MCF 10A (cell line): ENCODE measurements at regions not wholly inside any gene's neighbourhood (a gene's known extent, or its start where the extent isn't known, plus 50 kb on each side); places are given as distances from the start of the nearest gene placed in this dataset.

Experiments
- BruUV-seq: library from RNA; stranded (reverse); fragments of 400-500 nt; replicated peaks from 2 replicates; lab custom pipeline; 2021; lab: Mats Ljungman, UMichigan
- CTCF ChIA-PET: fragments of 300-600 bp; sonication (Branson Sonifier 250); formaldehyde crosslinking; extraction: SDS; loops from one replicate; lab custom pipeline; 2021; ENCODE audit warnings: antibody characterized with exemption, inconsistent platforms; lab: Yijun Ruan, JAX
- POLR2A ChIA-PET: fragments of 300-600, 350-650 bp; sonication (Branson Sonifier 250); formaldehyde crosslinking; extraction: SDS; loops from one replicate; lab custom pipeline; 2020; ENCODE audit warnings: antibody characterized with exemption, inconsistent platforms; lab: Yijun Ruan, JAX
- DNase-seq: peaks from one replicate; pipeline ENCODE4 v3.0.0-alpha.2; 2018; ENCODE audit not compliant: unreplicated experiment
- H3K27ac Mint-ChIP-seq: one replicate; pipeline ENCODE4 v1.8.0; 2022; ENCODE audit warnings: mild to moderate bottlenecking, low read depth, mixed read lengths; ENCODE audit not compliant: unreplicated experiment
- H3K27me3 Mint-ChIP-seq: one replicate; pipeline ENCODE4 v1.8.0; 2022; ENCODE audit warnings: mixed read lengths; ENCODE audit not compliant: insufficient read depth, unreplicated experiment
- H3K36me3 Mint-ChIP-seq: one replicate; pipeline ENCODE4 v1.8.0; 2022; ENCODE audit warnings: mild to moderate bottlenecking, moderate library complexity, mixed read lengths; ENCODE audit not compliant: insufficient read depth, unreplicated experiment
- H3K4me1 Mint-ChIP-seq: one replicate; pipeline ENCODE4 v1.8.0; 2022; ENCODE audit warnings: mixed read lengths; ENCODE audit not compliant: insufficient read depth, unreplicated experiment
- H3K4me3 Mint-ChIP-seq: one replicate; pipeline ENCODE4 v1.8.0; 2022; ENCODE audit warnings: mild to moderate bottlenecking, moderate library complexity, mixed read lengths; ENCODE audit not compliant: unreplicated experiment
- H3K9me3 Mint-ChIP-seq: one replicate; pipeline ENCODE4 v1.8.0; 2022; ENCODE audit warnings: mixed read lengths; ENCODE audit not compliant: unreplicated experiment
- intact Hi-C: fragments of 100-400 bp; cut with micrococcal nuclease; formaldehyde crosslinking; loops from 2 replicates; pipeline ENCODE4 v1.14.1; 2022
- TF ChIP-seq, protein P1 (sequence below): fragments of 200-600 bp; IDR thresholded peaks from one replicate; pipeline ENCODE4 v1.8.0; 2022; ENCODE audit warnings: antibody characterized with exemption, mild to moderate bottlenecking; ENCODE audit not compliant: unreplicated experiment

GRCh38 chr15:47409600-47409999 is 307.7 kb upstream of the SEMA6D start:
- TF ChIP-seq, protein P1, sequence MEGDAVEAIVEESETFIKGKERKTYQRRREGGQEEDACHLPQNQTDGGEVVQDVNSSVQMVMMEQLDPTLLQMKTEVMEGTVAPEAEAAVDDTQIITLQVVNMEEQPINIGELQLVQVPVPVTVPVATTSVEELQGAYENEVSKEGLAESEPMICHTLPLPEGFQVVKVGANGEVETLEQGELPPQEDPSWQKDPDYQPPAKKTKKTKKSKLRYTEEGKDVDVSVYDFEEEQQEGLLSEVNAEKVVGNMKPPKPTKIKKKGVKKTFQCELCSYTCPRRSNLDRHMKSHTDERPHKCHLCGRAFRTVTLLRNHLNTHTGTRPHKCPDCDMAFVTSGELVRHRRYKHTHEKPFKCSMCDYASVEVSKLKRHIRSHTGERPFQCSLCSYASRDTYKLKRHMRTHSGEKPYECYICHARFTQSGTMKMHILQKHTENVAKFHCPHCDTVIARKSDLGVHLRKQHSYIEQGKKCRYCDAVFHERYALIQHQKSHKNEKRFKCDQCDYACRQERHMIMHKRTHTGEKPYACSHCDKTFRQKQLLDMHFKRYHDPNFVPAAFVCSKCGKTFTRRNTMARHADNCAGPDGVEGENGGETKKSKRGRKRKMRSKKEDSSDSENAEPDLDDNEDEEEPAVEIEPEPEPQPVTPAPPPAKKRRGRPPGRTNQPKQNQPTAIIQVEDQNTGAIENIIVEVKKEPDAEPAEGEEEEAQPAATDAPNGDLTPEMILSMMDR: no peak
- Mint-ChIP-seq H3K27ac (peak overlapping the region; percentile 42), H3K9me3 (no peaks in the 10 kb centered on the region), H3K36me3 (no peaks in the 10 kb centered on the region), H3K27me3 (peaks cover 8% of the 10 kb centered on the region), H3K4me1 (no peaks in the 10 kb centered on the region), H3K4me3 (no peak overlapping the region)
- POLR2A ChIA-PET: interaction anchor here (1.0 kb wide), 1 partner anchor 8 kb away, joined by 3 read pairs; no protein-coding TSS in a partner anchor
- CTCF ChIA-PET: interaction anchor here (0.7 kb wide), 1 partner anchor 108 kb away, joined by 4 read pairs; no protein-coding TSS in a partner anchor
- BruUV-seq: no TSS peak
- no peak for DNase-seq
- intact Hi-C loops: no loop called here

DNA sequence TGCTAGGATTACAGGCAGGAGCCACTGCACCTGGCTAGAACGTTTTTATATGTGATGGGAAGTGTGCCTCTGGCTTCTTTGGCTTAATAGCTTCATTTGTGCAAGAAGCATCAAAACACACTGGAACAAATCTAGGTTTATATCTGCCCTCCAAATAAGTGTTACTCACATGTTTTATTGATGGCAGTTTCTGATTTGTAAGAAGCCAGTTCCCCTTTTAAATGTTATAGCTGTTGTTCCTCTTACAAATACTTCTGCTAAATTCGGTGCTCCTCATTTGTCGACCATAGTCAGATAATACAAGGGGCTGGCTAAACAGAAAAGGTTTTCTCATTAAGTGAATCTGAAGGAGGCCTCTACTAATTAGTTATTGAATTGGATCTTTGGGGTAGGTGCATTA is 307.1 kb upstream of the SEMA6D start:
- no peak for DNase-seq
- POLR2A ChIA-PET: interaction anchor here (1.0 kb wide), 1 partner anchor 9 kb away, joined by 3 read pairs; no protein-coding TSS in a partner anchor
- CTCF ChIA-PET: no interaction called here
- Mint-ChIP-seq H3K4me1 (no peaks in the 10 kb centered on the region), H3K27me3 (peaks cover 2% of the 10 kb centered on the region), H3K27ac (no peak overlapping the region), H3K36me3 (no peaks in the 10 kb centered on the region), H3K9me3 (no peaks in the 10 kb centered on the region), H3K4me3 (no peak overlapping the region)
- TF ChIP-seq, protein P1: no peak
- no TSS peak for BruUV-seq
- intact Hi-C loops: no loop called here

- Mint-ChIP-seq H3K4me3 (no peak overlapping the region), H3K27ac (no peak overlapping the region), H3K36me3 (no peaks in the 10 kb centered on the region), H3K27me3 (no peaks in the 10 kb centered on the region), H3K9me3 (no peaks in the 10 kb centered on the region), H3K4me1 (no peaks in the 10 kb centered on the region)
- TF ChIP-seq, protein P1: no peak
- no TSS peak for BruUV-seq
- CTCF ChIA-PET: interaction anchor here (1.1 kb wide), 1 partner anchor 8 kb away, joined by 4 read pairs; no protein-coding TSS in a partner anchor
- no peak for DNase-seq
- intact Hi-C loops: no loop called here
- POLR2A ChIA-PET: no interaction called here
These were observed 305.6 kb upstream of the SEMA6D start for GRCh38 chr15:47411733-47412132.

- intact Hi-C loops: no loop called here
- no TSS peak for BruUV-seq
These were observed 305.2 kb upstream of the SEMA6D start for GRCh38 chr15:47412136-47412535.

More at GRCh38 chr15:47412136-47412535, 305.2 kb upstream of the SEMA6D start:
- no peaks in the 10 kb centered on the region for H3K27me3 Mint-ChIP-seq
- DNase-seq: no peak
- H3K27ac Mint-ChIP-seq: no peak overlapping the region
- no peaks in the 10 kb centered on the region for H3K36me3 Mint-ChIP-seq
- ChIA-PET POLR2A (no interaction called here), CTCF (interaction anchor here (1.1 kb wide), 1 partner anchor 8 kb away, joined by 4 read pairs; no protein-coding TSS in a partner anchor)
- no peaks in the 10 kb centered on the region for H3K4me1 Mint-ChIP-seq
- no peak overlapping the region for H3K4me3 Mint-ChIP-seq
- TF ChIP-seq, protein P1: no peak
- no peaks in the 10 kb centered on the region for H3K9me3 Mint-ChIP-seq
